Suprapubic skin (tissue), 4 donors: ENCODE measurements at regions not wholly inside any gene's neighbourhood (a gene's known extent, or its start where the extent isn't known, plus 50 kb on each side); places are given as distances from the start of the nearest gene placed in this dataset.
"Not testable (repeated sequence)": the region's sequence is repeated elsewhere in the genome, so short reads cannot be mapped to it uniquely, and the experiment has no call there.

Experiments
- DNase-seq, 2 donors: peaks; one replicate each; pipeline ENCODE4 v3.0.0-alpha.2; 2019; ENCODE audit warnings: low spot score in 2 of 2
- H3K27ac ChIP-seq: fragments of 200-600 bp; sonication (generic); one replicate; pipeline ENCODE4 v1.5.1; 2019
- H3K27me3 ChIP-seq: fragments of 200-600 bp; sonication (generic); one replicate; pipeline ENCODE4 v1.5.1; 2019
- H3K36me3 ChIP-seq: fragments of 200-600 bp; sonication (generic); one replicate; pipeline ENCODE4 v1.5.1; 2019
- H3K4me1 ChIP-seq: fragments of 200-600 bp; sonication (generic); one replicate; pipeline ENCODE4 v1.5.1; 2019
- H3K4me3 ChIP-seq: fragments of 200-600 bp; sonication (generic); one replicate; pipeline ENCODE4 v1.5.1; 2019; ENCODE audit warnings: mild to moderate bottlenecking
- H3K9me3 ChIP-seq: fragments of 200-600 bp; sonication (generic); one replicate; pipeline ENCODE4 v1.5.1; 2019
- EP300 ChIP-seq: sonication (generic); formaldehyde crosslinking; IDR thresholded peaks from one replicate; pipeline ENCODE4 v1.6.1; 2017; ENCODE audit warnings: antibody characterized with exemption
- POLR2A ChIP-seq, 2 donors: fragments of 450-650 bp; IDR thresholded peaks; one replicate each; pipeline ENCODE4 v1.6.1; 2017; ENCODE audit warnings: antibody characterized with exemption in 2 of 2, mild to moderate bottlenecking in 2 of 2, moderate library complexity in 2 of 2
- POLR2AphosphoS5 ChIP-seq, 3 donors: sonication (generic); formaldehyde crosslinking; IDR thresholded peaks; one replicate each; pipeline ENCODE4 v1.6.1; 2017; ENCODE audit warnings: antibody characterized with exemption in 3 of 3
- WGBS: methylation state at CpG from one replicate; pipeline ENCODE4 v1.1.5; 2018; 5-methylcytosine and 5-hydroxymethylcytosine counted together
- TF ChIP-seq, protein P1 (sequence below), 2 donors: fragments of 200-600 bp in 1 of 2; fragments of 450-650 bp in 1 of 2; sonication (generic) in 1 of 2; IDR thresholded peaks; one replicate each; pipeline ENCODE4 v1.5.1; 2016 to 2019; ENCODE audit warnings: antibody characterized with exemption in 2 of 2, mild to moderate bottlenecking in 1 of 2, moderate library complexity in 1 of 2

DNA sequence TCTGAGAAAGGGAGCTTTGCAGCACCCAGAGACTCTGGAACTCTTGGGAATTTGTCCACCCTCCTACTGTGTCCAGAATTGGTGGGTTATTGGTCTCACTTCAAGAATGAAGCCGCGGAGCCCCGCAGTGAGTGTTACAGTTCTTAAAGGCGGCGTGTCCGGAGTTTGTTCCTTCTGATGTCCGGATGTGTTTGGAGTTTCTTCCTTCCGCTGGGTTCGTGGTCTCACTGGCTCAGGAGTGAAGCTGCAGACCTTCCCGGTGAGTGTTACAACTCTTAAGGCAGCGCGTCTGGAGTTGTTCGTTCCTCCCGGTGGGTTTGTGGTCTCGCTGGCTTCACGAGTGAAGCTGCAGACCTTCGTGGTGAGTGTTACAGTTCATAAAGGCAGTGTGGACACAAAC is 824.7 kb downstream of the LRRTM4 start:
- H3K9me3 ChIP-seq, H3K27me3 ChIP-seq, H3K4me1 ChIP-seq, H3K36me3 ChIP-seq, DNase-seq, H3K4me3 ChIP-seq, H3K27ac ChIP-seq: not testable (repeated sequence)
- WGBS: 89% methylated on average over 17 of the region's 17 CpGs

DNA sequence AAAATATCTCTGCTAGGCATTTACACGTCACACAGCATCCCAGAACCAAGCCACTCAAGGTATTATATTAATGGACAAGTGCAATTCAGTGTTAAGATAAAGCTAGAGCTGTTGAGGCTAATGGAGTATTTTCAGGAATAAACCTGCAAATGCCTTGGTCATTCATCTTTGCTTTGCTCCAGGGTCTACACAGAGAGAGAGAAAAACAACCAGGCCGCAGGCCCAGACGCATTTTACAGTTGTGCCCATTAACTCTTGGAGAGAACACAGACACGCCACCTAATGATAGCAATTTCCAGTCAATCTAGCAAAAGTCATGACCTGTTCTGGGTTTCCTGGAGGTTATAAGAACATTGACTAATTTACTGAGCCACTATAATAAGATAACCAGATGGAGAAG is 829.3 kb downstream of the LRRTM4 start:
- H3K4me3 ChIP-seq: no peak overlapping the region
- 83% methylated on average over 4 of the region's 4 CpGs for WGBS
- TF ChIP-seq EP300: no peak
- TF ChIP-seq POLR2A (IDR thresholded peaks at IDR 0.05): no peak
- TF ChIP-seq, protein P1, sequence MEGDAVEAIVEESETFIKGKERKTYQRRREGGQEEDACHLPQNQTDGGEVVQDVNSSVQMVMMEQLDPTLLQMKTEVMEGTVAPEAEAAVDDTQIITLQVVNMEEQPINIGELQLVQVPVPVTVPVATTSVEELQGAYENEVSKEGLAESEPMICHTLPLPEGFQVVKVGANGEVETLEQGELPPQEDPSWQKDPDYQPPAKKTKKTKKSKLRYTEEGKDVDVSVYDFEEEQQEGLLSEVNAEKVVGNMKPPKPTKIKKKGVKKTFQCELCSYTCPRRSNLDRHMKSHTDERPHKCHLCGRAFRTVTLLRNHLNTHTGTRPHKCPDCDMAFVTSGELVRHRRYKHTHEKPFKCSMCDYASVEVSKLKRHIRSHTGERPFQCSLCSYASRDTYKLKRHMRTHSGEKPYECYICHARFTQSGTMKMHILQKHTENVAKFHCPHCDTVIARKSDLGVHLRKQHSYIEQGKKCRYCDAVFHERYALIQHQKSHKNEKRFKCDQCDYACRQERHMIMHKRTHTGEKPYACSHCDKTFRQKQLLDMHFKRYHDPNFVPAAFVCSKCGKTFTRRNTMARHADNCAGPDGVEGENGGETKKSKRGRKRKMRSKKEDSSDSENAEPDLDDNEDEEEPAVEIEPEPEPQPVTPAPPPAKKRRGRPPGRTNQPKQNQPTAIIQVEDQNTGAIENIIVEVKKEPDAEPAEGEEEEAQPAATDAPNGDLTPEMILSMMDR (IDR thresholded peaks at IDR 0.05): no peak
- no peak for TF ChIP-seq POLR2AphosphoS5 (IDR thresholded peaks at IDR 0.05)
- no peak for DNase-seq
- H3K9me3 ChIP-seq: no peaks in the 10 kb centered on the region
- no peaks in the 10 kb centered on the region for H3K36me3 ChIP-seq
- H3K27me3 ChIP-seq: no peaks in the 10 kb centered on the region
- no peak overlapping the region for H3K27ac ChIP-seq
- no peaks in the 10 kb centered on the region for H3K4me1 ChIP-seq

DNA sequence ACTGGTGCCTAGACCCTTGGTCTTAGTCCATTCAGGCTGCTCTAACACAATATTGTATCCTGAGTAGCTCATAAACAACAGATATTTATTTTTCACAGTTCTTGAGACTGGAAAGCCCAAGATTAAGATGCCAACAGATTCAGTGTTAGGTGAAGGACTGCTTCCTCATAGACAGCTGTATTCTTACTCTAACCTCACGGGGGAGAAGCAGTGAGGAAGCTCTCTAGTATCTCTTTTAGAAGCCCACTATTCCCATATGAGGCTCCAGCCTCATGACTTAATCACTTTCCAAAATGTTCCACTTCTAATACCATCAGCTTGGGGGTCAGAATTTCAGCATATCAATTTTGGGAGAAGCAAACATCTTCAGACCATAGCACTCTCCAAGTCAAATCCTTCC is 833.4 kb downstream of the LRRTM4 start:
- Histone ChIP-seq H3K36me3 (no peaks in the 10 kb centered on the region), H3K4me1 (no peaks in the 10 kb centered on the region), H3K27me3 (no peaks in the 10 kb centered on the region), H3K4me3 (no peak overlapping the region), H3K27ac (no peak overlapping the region), H3K9me3 (no peaks in the 10 kb centered on the region)
- DNase-seq: no peak
- 57% methylated on average over 1 of the region's 1 CpG for WGBS
- TF ChIP-seq POLR2AphosphoS5 (IDR thresholded peaks at IDR 0.05) (no peak), EP300 (no peak), POLR2A (IDR thresholded peaks at IDR 0.05) (no peak)
- TF ChIP-seq, protein P1 (IDR thresholded peaks at IDR 0.05): no peak

DNA sequence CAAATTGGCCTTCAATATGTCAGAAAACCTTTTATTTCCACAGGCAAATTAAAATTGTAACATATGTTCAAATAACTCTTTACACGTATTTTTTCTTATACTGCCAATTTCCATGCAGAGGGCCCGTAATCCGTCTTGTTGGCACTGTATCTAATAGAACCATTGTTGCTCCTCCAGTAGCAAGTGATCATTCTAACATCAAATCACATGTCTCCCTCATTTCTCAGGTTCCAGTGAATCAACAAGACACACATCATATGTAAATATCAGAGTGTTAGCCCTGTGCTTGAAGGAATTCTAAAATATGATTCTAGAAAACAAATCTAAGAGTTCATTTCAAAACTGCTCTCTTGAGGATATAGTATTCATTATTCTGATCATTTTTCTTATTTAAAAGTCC is 834.3 kb downstream of the LRRTM4 start:
- H3K9me3 ChIP-seq: no peaks in the 10 kb centered on the region
- H3K27ac ChIP-seq: no peak overlapping the region
- DNase-seq: no peak
- H3K36me3 ChIP-seq: no peaks in the 10 kb centered on the region
- H3K4me3 ChIP-seq: no peak overlapping the region
- TF ChIP-seq, protein P1 (IDR thresholded peaks at IDR 0.05): no peak
- TF ChIP-seq POLR2A (IDR thresholded peaks at IDR 0.05) (no peak), EP300 (no peak), POLR2AphosphoS5 (IDR thresholded peaks at IDR 0.05) (no peak)
- H3K4me1 ChIP-seq: no peaks in the 10 kb centered on the region
- no peaks in the 10 kb centered on the region for H3K27me3 ChIP-seq
- whole genome bisulfite sequencing: 79% methylated on average over 3 of the region's 3 CpGs

DNA sequence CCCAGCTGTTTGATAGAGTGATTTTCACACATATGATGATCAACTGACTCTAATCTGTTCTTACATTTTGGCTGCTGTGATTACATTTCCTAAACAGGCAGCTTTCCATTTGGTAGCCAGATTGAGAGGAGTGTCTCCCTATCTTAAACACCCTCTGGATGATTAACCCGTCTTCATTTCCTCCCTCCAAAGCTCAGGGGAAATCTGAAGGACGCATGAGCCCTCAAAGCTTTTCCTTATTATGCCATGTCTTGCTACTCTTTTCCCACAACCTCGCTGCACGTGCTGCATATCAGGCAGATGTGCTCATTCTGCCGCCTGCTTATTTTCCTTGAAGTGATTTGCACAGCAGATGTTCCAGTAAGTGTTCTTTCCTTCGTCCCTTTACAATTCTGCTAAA is 837.4 kb downstream of the LRRTM4 start:
- Histone ChIP-seq H3K36me3 (no peaks in the 10 kb centered on the region), H3K4me3 (no peak overlapping the region), H3K27ac (no peak overlapping the region), H3K27me3 (no peaks in the 10 kb centered on the region), H3K4me1 (no peaks in the 10 kb centered on the region), H3K9me3 (no peaks in the 10 kb centered on the region)
- TF ChIP-seq, protein P1 (IDR thresholded peaks at IDR 0.05): no peak
- no peak for TF ChIP-seq POLR2AphosphoS5 (IDR thresholded peaks at IDR 0.05)
- no peak for TF ChIP-seq POLR2A (IDR thresholded peaks at IDR 0.05)
- TF ChIP-seq EP300: no peak
- whole genome bisulfite sequencing: 56% methylated on average over 6 of the region's 6 CpGs
- DNase-seq: no peak

DNA sequence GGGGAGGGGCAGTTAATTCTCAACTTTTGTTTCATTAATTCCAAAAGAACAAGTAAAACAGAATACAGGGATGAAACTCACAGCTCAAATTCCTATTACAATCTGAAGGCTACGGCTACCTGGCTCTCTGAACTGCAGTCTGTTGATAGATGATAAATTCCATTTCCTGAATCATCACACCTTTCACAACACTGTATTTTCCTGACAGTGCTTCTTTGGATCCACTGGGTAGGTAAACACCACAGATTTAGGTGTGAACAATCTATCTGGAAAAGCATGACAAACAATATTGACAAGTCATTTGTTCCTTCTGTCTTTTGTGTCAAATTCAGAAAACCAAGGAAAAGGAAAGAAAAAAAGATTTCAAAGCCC is 843.2 kb downstream of the LRRTM4 start:
- TF ChIP-seq POLR2A (IDR thresholded peaks at IDR 0.05) (no peak), POLR2AphosphoS5 (IDR thresholded peaks at IDR 0.05) (no peak), EP300 (no peak)
- TF ChIP-seq, protein P1 (IDR thresholded peaks at IDR 0.05): no peak

More for the DNA sequence above, 843.2 kb downstream of the LRRTM4 start:
- H3K9me3 ChIP-seq: no peaks in the 10 kb centered on the region
- H3K27ac ChIP-seq: no peak overlapping the region
- no peak overlapping the region for H3K4me3 ChIP-seq
- no peaks in the 10 kb centered on the region for H3K4me1 ChIP-seq
- H3K27me3 ChIP-seq: no peaks in the 10 kb centered on the region
- no peak for DNase-seq
- H3K36me3 ChIP-seq: no peaks in the 10 kb centered on the region
- 64% methylated on average over 1 of the region's 1 CpG for WGBS
